Nephron (organoid): ENCODE measurements at regions not wholly inside any gene's neighbourhood (a gene's known extent, or its start where the extent isn't known, plus 50 kb on each side); places are given as distances from the start of the nearest gene placed in this dataset.

ENCODE experiments used
- H3K27ac Mint-ChIP-seq, 3 experiments: 2 replicates each; pipeline ENCODE4 v1.8.0; 2020; ENCODE audit warnings: mixed read lengths in 3 of 3, mild to moderate bottlenecking in 2 of 3, moderate library complexity in 1 of 3
- H3K27me3 Mint-ChIP-seq: 2 replicates; pipeline ENCODE4 v1.8.0; 2021; ENCODE audit warnings: low read depth, mild to moderate bottlenecking, moderate library complexity, mixed read lengths
- H3K36me3 Mint-ChIP-seq: 2 replicates; pipeline ENCODE4 v1.8.0; 2020; ENCODE audit warnings: low read depth, mixed read lengths
- H3K4me1 Mint-ChIP-seq: 2 replicates; pipeline ENCODE4 v1.8.0; 2020; ENCODE audit warnings: mixed read lengths
- H3K4me3 Mint-ChIP-seq, 3 experiments: 2 replicates each; pipeline ENCODE4 v1.8.0; 2020; ENCODE audit warnings: mild to moderate bottlenecking in 3 of 3, mixed read lengths in 3 of 3, moderate library complexity in 2 of 3
- H3K9me3 Mint-ChIP-seq: 2 replicates; pipeline ENCODE4 v1.8.0; 2020; ENCODE audit warnings: mixed read lengths
- CTCF ChIP-seq, 3 experiments: fragments of 200-600 bp; sonication (generic); IDR thresholded peaks; one replicate each; pipeline ENCODE4 v1.5.0; 2021; ENCODE audit warnings: antibody characterized with exemption in 3 of 3; ENCODE audit not compliant: unreplicated experiment in 3 of 3

DNA sequence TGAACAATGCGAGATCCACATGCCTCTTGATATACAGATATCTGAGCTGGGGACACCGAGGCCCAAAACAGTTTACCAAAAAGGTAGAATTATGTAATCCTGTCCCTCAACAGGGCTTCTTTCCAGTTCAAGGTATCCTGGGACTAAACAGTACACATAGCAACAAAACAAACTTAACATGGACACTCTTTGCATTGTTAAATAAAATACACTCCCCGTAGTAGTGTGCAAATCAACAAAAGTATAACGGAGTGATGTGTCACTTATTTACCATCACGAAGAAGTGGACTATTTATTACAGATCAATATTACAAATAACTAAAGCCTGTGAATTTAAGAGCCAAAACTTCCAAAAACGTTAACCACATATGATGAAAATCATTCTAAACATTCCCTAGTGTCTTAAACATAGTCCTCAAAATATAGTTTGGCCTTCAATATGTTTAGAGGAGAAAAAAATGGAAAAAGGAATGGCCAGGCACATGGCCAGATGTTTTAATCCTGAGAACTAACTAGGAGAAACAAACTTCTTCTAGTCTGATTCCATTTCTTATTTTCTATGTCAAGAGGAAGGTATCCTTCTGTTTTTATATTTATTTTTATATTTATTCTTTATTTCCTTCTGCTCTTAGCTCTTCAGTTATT lies 377.5 kb downstream of the OSR1 start:
- Mint-ChIP-seq H3K9me3 (no peaks in the 10 kb centered on the region), H3K4me1 (peaks cover 34% of the 10 kb centered on the region), H3K4me3 (no peak overlapping the region), H3K27ac (no peak overlapping the region), H3K36me3 (no peaks in the 10 kb centered on the region), H3K27me3 (no peaks in the 10 kb centered on the region)
- TF ChIP-seq CTCF (IDR thresholded peaks at IDR 0.05; ENCODE audit: unreplicated experiment in 3 of 3) = no peak

DNA sequence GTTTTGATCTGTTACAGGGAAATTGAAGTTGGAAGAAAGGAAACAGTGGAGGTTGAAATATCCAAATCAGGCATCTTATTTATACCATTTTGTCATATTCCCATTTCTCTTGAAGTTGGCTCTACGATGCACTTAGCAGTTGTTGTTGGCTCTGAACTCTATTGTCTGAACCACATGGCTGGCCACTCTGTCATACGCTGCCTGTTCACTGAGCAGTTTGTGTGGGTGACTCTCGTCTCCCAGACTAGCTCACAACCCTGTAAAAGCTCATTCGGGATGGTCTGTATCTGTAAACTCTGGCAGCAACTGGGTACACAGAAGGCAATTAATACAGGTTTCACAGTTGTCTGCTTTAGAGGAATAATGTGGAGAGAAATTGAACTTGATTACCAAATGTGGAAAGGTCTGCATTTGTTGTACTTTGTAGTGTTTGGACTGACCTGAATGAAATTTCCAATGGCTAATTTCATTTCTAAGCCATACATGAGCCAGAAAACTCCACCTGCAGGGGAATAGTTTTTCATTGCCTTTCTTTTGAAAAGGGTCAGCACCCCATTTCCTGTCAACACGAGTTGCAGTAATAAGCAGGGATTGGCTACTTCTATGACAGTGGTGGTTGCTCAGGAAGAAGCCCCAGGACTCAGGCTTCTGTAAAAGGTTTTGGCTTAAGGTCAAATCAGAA lies 378.2 kb downstream of the OSR1 start:
- Mint-ChIP-seq H3K4me1 (peaks cover 41% of the 10 kb centered on the region), H3K27me3 (no peaks in the 10 kb centered on the region), H3K4me3 (no peak overlapping the region), H3K36me3 (no peaks in the 10 kb centered on the region), H3K27ac (peak overlapping the region in 2 of 3 experiments; percentile 30 to 33), H3K9me3 (no peaks in the 10 kb centered on the region)
- TF ChIP-seq CTCF (IDR thresholded peaks at IDR 0.05; ENCODE audit: unreplicated experiment in 3 of 3) = no peak

DNA sequence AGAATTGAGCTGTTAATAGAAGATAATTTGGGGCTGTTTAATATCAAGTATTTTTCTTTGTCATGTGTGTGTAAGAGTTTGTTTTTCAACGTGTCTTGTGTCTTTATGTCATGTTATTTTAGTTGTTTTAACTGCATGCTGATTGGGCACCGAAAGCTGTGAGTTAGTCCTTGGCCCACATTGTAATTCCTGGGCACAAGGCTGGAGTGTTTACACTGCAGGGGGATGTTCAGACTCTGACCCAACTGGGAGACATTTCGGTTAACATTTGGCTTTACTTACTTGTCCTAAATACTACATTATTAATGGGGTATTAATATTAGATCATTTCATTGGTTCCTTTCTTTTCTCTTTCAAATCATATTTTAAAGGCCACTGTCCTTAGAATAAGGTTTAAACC lies 381.0 kb downstream of the OSR1 start:
- TF ChIP-seq CTCF (IDR thresholded peaks at IDR 0.05; ENCODE audit: unreplicated experiment in 3 of 3) = no peak
- no peaks in the 10 kb centered on the region for H3K27me3 Mint-ChIP-seq
- H3K9me3 Mint-ChIP-seq = peaks cover 4% of the 10 kb centered on the region
- H3K27ac Mint-ChIP-seq = peak overlapping the region; percentile 78 to 92 (median 87)
- no peaks in the 10 kb centered on the region for H3K36me3 Mint-ChIP-seq
- no peak overlapping the region for H3K4me3 Mint-ChIP-seq
- H3K4me1 Mint-ChIP-seq = peaks cover 45% of the 10 kb centered on the region

DNA sequence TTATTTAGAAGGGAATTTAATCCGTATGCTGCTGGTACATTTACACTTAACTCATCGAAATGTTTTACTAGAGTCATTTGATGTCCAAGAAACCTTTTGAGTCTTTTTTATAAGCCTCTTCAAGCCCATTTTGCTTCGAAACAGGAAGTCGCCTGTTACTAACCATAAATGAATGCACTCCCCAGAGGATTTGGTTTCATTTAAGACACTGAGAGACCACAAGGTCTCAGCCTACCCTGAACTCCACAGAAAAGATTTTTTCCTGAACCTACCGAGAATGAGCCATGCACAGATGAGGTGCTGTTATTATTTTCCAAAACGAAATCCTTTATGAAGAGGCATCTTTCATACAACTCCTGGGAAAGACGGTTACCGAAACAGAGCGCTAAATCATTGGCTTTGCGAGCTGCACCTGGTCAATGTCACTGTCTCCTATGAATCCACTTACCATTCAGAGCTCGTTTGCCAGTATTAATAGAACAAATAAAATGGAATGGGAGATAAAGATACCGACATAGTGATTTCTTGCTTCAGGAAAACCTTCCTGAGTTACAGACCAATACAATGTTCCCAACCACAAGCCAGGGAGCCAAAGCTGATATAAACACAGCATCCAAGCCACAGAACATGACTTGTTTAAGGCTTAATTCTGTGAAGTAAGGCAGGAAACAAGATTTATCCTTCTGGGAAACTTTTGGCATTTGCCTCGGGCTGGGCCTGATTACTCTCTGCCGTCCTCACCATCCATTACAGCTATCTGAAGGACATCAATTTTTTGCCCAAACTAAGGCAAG lies 382.1 kb downstream of the OSR1 start:
- no peaks in the 10 kb centered on the region for H3K27me3 Mint-ChIP-seq
- H3K9me3 Mint-ChIP-seq = peaks cover 4% of the 10 kb centered on the region
- H3K4me3 Mint-ChIP-seq = peak overlapping the region in 2 of 3 experiments; percentile 33 to 34
- no peaks in the 10 kb centered on the region for H3K36me3 Mint-ChIP-seq
- TF ChIP-seq CTCF (IDR thresholded peaks at IDR 0.05; ENCODE audit: unreplicated experiment in 3 of 3) = no peak
- peak overlapping the region; percentile 78 to 92 (median 87) for H3K27ac Mint-ChIP-seq
- H3K4me1 Mint-ChIP-seq = peaks cover 43% of the 10 kb centered on the region

DNA sequence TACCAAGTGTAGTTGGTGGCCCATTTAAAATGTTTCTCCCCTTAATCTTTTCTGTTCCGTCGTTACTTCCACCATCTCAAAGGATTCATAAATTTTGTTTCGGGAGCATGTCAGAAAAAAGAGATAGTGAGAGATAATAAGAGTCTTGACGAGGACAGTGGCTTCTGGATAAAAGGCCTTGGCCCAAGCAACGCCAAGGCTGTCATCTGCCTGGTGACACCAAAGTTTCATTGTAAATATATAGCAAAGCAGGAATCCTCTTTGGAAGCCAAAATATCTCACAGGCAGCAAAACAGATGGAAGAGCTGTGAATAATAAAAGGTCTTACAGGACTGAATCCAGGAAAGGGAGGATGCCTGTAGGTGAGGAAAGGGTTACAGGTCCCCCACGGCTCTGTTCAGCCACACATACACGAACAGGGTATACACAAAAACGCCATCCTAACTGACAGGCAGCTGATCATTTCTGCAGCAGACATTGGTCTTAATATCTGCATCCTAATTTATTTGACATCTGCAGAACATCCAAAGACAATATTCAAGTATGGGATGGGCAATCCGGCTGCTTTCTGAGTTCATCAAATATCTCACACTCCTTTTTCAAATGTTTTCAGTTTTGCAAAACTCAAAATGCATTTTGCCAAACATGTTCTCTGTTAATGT lies 382.8 kb downstream of the OSR1 start:
- Mint-ChIP-seq H3K27me3 (no peaks in the 10 kb centered on the region), H3K4me3 (peak overlapping the region in 2 of 3 experiments; percentile 33 to 34), H3K4me1 (peaks cover 37% of the 10 kb centered on the region), H3K27ac (peak overlapping the region; percentile 78 to 92 (median 87)), H3K9me3 (peaks cover 4% of the 10 kb centered on the region), H3K36me3 (no peaks in the 10 kb centered on the region)
- TF ChIP-seq CTCF (IDR thresholded peaks at IDR 0.05; ENCODE audit: unreplicated experiment in 3 of 3) = no peak
